ENCODE measurements at regions not wholly inside any gene's neighbourhood (a gene's known extent, or its start where the extent isn't known, plus 50 kb on each side); places are given as distances from the start of the nearest gene placed in this dataset.
A peak's percentile ranks its signal among the peaks of the same experiment; 100 is the strongest.

- peak in 1 of 7 donors; percentile 0 for DNase-seq
- 75 to 77% (median 76%) methylated on average over 15 of the region's 15 CpGs for WGBS, 4 donors
- intact Hi-C loops (cut with DNase I), result no loop called here
These were observed 449.6 kb upstream of the B3GAT1 start for GRCh38 chr11:134861490-134862104.

GRCh38 chr11:134858783-134859480, 446.9 kb upstream of the B3GAT1 start:
- H3K4me1 ChIP-seq (replicated peaks in 1 of 2), result no peaks in the 10 kb centered on the region
- no peaks in the 10 kb centered on the region for H3K27me3 ChIP-seq
- no peaks in the 10 kb centered on the region for H3K36me3 ChIP-seq (replicated peaks in 1 of 2)
- 66 to 77% (median 75%) methylated on average over 6 to 8 of the region's 8 CpGs for WGBS, 4 donors
- no peaks in the 10 kb centered on the region for H3K9me3 ChIP-seq (replicated peaks in 1 of 3)
- DNase-seq, result peak in 1 of 7 donors; percentile 28
- intact Hi-C loops (cut with DNase I), result no loop called here
- no peak overlapping the region for H3K4me3 ChIP-seq
- TF ChIP-seq POLR2A (IDR thresholded peaks at IDR 0.05) (no peak), CTCF (IDR thresholded peaks at IDR 0.05) (no peak)
- no peak overlapping the region for H3K27ac ChIP-seq

More at GRCh38 chr11:134861490-134862104, 449.6 kb upstream of the B3GAT1 start:
- no peak for TF ChIP-seq CTCF (IDR thresholded peaks at IDR 0.05)
- no peak for TF ChIP-seq POLR2A (IDR thresholded peaks at IDR 0.05)
- Histone ChIP-seq H3K9me3 (replicated peaks in 1 of 3) (no peaks in the 10 kb centered on the region), H3K27me3 (no peaks in the 10 kb centered on the region), H3K36me3 (replicated peaks in 1 of 2) (no peaks in the 10 kb centered on the region), H3K4me1 (replicated peaks in 1 of 2) (no peaks in the 10 kb centered on the region), H3K4me3 (no peak overlapping the region), H3K27ac (no peak overlapping the region)

- intact Hi-C loops (cut with DNase I), result no loop called here
- no peaks in the 10 kb centered on the region for H3K36me3 ChIP-seq (replicated peaks in 1 of 2)
- no peak overlapping the region for H3K4me3 ChIP-seq
- H3K27ac ChIP-seq, result no peak overlapping the region
- H3K4me1 ChIP-seq (replicated peaks in 1 of 2), result no peaks in the 10 kb centered on the region
- TF ChIP-seq POLR2A (IDR thresholded peaks at IDR 0.05) (no peak), CTCF (IDR thresholded peaks at IDR 0.05) (no peak)
- DNase-seq, result peak in 1 of 7 donors; percentile 31
- WGBS, 4 donors, result 77 to 86% (median 82%) methylated on average over 4 of the region's 4 CpGs
- no peaks in the 10 kb centered on the region for H3K9me3 ChIP-seq (replicated peaks in 1 of 3)
- no peaks in the 10 kb centered on the region for H3K27me3 ChIP-seq
These were observed 445.0 kb upstream of the B3GAT1 start for GRCh38 chr11:134857035-134857434.

- peak in 1 of 7 donors; percentile 24 for DNase-seq
- no peak for TF ChIP-seq POLR2A (IDR thresholded peaks at IDR 0.05)
- no peak for TF ChIP-seq CTCF (IDR thresholded peaks at IDR 0.05)
These were observed 444.3 kb upstream of the B3GAT1 start for GRCh38 chr11:134856056-134856971.

More at GRCh38 chr11:134856056-134856971, 444.3 kb upstream of the B3GAT1 start:
- 67 to 74% (median 70%) methylated on average over 7 to 14 of the region's 14 CpGs for WGBS, 4 donors
- intact Hi-C loops (cut with DNase I), result no loop called here
- Histone ChIP-seq H3K4me3 (no peak overlapping the region), H3K27ac (no peak overlapping the region), H3K4me1 (replicated peaks in 1 of 2) (no peaks in the 10 kb centered on the region), H3K27me3 (no peaks in the 10 kb centered on the region), H3K9me3 (replicated peaks in 1 of 3) (no peaks in the 10 kb centered on the region), H3K36me3 (replicated peaks in 1 of 2) (no peaks in the 10 kb centered on the region)

Data from adrenal gland (tissue), 9 donors.